NCI-H774 (cell line): ENCODE measurements at regions not wholly inside any gene's neighbourhood (a gene's known extent, or its start where the extent isn't known, plus 50 kb on each side); places are given as distances from the start of the nearest gene placed in this dataset.

Experiments used
- DNase-seq: peaks from one replicate; lab custom pipeline; 2025; lab: John Stamatoyannopoulos, UW

DNA sequence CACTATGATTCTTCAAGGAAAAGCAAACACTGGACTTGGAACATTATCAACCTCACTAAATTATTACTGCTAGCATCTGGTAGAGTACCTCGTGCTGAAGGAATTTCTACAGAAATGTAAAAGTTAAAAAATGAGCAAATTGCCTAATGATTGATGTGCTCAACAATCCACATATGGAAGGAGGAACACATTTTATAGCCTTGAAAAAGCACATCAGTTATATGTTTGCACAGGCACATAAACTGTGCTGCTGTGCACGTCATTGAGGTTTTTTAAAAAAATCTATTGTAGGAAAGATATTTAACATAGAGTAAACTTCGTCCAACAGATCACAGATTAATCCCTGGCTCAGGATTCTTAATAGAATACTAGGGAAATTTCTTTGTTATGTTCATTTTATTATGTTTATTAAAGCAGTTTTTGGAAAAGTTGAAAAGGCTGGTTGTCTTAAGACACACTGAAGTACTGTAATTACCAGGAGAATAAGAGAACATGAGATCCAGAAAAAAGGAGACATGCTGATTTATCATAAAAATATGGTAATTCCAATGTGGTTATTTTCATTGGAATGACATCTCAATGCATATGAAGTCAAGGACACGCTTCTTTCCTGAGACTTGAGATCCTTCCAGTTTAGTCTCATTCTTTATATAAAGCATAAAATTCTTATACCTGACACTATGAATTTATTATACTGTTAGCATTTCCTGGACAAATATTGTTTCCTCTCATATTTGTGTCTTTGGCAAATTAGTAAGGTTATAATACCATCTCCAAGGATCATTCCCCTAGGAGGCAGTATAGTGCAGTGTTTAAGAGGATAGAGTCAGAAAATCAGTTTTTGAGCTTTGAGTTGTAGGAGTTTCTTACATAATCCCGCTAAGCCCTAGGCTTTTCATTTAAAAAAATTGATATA lies 511.1 kb downstream of the TENT5A start:
- no peak for DNase-seq

DNA sequence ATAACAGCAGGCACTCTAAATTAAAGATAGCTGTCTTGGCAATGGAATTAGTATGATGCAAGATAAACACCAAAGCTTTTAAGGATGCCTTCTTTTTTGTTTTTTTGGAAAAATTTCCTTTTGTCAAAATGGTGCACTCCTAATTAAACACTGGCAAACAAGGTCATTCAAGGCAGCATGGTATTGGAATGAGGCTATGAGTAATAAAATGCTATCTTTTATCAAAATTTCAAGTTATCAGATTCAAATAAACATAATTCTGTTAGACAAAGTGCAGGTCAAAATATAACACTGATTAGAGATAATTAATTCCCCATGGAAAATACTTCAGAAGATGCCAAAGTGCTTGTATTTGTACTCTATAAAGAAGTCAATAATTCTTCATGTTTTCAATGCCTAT lies 514.1 kb downstream of the TENT5A start:
- no peak for DNase-seq

DNA sequence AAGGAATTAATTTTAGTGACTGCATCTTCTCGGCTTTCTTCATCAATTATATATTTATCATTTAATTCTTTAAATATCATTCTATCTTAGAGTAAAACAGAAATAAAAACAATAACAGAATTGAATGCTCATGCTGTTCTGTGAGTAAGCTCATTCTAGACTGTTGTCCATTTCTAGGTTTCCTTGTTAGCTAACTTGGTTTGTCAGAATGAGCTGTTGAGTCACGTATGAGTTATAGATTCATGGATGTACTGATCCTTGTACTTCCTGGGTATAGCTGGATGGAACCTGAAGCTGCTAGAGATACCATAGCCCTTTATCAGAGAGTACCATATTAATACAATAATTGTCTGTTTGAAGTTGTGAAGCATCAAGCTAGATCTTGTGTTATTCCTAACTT lies 515.3 kb downstream of the TENT5A start:
- DNase-seq = no peak

DNA sequence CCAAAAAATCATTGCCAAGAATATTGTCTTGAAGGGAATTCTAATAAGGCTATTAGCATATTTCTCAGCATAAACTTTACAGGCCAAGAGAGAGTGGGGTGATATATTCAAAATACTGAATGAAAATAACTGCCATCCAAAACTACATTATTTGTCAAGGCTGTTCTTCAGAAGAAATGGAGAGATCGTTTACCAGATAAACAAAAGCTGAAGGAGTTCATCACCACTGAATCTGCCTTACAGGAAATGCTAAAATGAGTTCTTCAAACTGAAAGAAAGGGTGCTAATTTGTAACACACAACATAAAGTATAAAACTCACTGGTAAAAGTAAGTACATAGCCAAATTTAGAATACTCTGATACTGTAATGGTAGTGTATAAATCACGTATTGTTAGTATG lies 517.0 kb downstream of the TENT5A start:
- DNase-seq = no peak

DNA sequence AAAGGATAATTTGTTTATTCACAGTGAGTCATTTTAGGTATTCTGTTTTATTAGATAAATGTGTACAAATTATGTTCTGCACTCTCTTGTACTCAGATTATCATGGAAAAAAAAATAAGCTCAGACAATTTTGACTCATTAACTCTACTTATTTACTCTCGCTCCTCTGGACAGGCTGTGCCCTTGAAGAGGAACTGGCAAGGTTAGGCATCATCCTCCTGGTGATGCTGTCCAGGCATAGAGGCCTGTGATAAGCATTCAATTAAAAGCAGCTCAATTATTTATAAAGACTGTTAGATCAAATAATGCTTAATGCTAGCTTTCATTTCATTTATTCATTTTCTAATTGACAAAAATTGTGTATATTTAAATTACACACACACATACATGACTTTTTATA lies 518.5 kb downstream of the TENT5A start:
- no peak for DNase-seq

DNA sequence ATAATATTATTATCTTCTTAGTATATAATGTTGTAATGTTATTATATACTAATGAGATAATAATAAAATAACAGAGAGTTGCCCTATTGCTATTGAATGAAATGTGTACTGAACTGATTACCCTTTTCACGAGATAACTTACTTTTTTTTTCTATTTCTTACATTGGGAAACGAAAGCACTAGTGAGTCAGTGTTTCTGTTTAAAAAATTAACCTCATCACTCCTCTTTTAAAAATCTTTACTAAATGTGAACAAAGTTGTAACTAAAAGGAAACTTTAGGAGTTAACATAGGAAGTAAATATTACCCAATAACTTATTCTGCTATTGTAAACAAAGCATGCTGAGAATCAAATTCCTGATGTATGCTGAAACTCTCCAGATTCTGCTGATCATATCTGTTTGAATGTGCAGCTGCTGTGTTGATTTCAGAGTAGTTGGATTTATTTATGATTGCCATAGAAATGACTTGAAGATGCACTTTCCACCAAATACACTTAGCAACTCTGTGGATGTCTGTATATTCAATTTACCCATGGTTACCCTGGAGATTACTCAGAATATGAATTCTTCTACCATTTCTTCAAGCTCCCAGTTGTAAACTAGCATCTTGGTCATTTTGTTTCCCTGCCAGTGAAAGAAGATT lies 523.4 kb downstream of the TENT5A start:
- no peak for DNase-seq

DNA sequence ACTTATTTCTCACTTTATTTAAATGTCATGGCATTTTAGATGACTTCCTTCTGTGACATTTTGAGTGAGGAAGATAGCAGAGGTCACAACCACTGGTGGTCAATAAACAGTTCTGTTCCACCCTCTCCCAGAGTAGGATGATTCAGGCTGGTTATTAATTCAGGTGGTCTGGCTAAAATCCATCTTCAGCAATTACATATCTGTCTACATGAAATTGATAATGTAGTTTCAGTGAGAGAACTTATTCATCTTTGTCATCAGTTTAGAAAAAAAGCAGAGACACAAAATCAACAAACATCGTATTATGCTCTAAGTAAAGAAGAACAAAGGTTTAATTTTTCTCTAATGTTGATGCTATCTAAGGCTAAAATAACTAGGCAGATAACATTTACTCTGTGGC lies 525.5 kb downstream of the TENT5A start:
- DNase-seq = no peak

DNA sequence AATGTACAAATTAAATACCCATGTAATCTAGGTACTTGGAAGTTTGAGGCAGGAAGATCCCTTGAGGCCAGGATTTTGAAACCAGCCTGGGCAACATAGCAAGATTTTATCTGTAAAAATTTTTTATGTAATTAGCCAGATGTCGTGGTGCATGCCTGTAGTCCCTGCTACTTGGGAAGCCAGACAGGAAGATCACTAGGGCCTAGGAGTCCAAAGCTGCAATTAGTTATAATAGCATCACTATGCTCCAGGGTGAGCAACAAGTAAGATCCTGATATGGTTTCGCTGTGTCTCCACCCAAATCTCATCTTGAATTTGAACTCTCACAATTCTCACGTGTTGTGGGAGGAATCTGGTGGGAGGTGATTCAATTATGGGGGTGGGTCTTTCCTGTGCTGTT lies 535.8 kb downstream of the TENT5A start:
- no peak for DNase-seq

DNA sequence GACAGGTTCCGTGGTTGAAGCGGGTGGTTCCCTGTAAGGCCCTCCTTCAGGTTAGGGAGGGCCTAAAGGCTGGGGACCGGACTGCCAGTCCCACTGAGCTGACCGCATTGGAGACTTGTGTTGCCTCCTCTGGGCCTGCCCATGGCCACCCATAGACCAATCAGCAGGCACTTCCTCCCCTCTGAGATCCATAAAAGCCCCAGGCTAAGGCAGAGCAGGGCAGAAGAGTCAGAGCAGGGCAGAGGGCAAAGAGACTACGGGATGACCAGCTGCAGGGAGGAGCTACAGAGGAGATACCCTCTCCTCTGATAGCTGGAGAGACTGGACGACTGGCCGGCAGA lies 537.4 kb downstream of the TENT5A start:
- no peak for DNase-seq

DNA sequence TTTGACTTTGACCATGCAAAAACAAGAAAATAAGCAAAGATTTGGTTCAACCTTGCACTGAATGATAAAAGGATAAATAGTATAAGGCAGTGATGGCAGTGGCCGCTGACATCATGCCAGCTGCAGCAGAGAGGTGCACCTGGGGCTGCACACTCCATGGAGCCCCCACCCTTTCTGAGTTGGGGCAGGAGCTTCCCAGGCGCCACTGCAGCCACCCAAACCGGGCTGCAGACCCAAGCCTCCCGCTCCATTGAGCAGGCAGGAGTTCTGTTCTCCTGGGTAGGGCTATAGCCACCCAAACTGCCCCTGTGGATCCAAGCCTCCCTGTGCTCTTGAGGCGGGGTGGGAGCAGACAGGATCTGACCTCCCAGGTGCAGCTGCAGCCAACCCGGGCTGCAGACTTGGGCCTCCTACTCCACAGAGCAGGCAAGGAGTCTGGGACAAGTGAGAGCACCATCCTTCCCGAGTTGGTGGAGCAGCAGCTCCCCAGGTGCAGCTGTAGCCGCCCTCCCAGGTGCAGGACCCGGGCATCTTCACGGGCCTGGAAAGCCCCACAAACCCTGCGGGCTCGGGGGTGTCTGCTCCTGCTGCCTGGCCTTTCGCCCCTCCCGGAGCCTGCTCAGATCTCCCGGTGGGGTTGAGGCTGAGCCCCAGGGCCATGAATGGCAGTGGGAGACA lies 537.9 kb downstream of the TENT5A start:
- no peak for DNase-seq

DNA sequence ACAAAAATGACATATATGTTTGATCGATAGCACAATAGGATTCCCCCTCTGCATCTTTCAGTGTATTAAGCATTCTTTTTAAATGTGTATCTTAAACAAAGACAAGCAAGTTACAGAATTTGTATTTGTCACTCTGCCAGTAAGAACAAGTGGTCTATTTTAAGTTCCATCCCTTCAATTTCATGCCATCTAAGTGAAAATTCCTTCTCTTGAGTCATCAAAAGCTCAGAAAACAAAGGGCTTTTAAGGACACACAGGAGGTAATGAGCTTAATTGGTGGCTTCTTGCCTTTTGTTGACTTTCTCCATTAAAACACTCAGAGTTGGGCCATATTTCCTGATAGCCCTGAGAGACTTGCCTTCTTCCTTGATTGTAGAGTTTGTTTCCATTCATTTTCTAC lies 547.8 kb downstream of the TENT5A start:
- peak; percentile 29 for DNase-seq

DNA sequence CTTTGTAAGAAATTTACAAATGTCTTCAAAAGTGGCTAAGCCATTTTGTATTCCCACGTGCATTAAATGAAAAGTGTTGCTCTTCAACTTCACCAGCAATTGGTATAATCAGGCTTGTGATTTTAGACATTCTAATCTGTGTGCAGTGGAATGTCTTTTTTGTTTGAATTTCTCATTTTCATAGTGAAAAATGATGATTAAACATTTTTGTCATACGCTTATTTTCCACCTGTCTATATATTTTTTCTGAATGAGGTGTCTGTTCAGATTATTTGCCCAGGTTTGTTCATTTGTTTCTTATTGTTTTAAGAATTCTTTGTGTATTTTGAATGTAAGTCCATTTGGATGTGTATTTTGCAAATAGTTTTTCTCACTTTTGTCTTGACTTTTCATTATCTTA lies 558.1 kb downstream of the TENT5A start:
- no peak for DNase-seq

DNA sequence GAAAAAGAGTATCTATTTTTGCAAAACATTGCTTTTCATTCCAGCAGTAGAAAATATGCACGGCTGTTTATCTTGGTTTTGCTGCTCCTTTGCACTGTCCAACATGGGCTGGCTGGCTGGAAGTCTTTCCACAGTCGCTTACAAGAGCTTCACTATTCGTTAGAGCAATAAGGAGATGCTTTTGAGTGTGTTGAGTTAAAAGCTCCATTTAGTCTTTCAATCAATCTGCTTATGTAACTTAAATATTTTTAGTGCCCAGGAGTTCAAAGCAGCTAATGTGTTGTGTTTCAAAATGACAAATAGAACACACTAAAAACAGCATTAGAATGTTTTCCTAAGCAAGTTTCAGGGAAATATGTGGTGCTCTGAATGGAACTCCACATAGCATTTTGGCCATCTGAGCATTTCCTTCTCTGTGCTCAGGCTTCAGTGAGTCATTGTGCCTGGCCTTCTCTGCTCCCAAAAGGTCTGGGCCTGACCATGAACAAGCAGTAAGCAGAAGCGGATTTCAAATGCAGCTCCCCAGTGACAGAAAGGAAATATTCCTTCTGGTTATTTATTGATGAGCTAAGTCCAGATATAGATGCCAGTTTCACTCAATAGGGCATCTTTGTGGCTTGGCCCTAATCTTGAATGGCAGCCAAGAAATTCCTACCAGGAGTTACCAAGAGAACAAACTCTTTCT lies 580.3 kb downstream of the TENT5A start:
- no peak for DNase-seq

DNA sequence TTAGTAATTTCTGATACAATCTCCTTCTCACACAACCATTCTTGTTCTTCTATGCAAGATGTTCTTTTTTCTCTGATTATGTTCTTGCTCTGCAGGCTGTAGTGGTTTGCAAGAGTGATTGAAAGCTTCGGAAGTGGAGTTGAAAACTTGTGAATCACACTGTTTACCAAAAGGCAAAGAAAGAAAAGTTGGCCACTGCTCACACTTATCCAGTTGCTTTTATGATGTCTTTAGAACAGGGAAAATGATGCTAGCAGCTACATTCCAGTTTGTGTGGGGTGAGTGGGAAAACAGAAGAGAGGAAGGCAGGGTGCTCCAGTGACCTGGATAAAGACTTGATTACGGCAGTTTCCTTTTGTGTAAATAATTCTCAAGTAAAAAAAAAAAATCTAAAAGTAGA lies 583.3 kb downstream of the TENT5A start:
- no peak for DNase-seq

DNA sequence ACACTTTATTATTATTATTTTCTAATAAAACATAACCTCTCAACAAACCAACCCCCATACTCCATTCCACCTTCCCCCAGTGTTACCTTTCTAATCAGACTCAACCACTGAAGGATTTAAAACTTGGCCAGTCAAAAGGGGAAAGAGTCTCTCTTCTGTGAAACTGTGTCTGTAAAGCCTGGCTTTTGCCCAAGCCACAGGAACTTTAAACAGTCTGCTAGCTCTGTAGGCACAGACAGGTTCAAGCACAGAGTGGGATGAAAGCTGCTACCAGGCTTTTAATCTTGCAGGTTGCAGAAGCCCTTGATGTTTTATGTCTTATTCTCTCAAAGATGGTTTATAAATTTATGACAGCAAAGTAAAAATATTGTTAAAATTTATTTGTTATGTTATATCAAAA lies 585.7 kb downstream of the TENT5A start:
- DNase-seq = no peak

DNA sequence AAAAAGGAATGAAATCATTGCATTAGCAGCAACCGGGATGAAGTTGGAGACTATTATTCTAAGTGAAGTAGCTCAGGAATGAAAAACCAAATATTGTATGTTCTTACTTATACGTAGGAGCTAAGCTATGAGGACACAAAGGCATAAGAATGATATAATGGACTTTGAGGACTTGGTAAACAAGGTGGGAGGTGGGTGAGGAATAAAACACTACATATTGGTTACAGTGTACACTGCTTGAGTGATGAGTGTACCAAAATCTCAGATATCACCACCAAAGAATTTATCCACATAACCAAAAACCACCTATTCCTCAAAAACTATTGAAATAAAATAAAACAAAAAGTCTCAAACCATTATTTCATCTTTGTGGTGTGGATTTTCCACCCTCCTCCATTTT lies 593.5 kb downstream of the TENT5A start:
- no peak for DNase-seq

DNA sequence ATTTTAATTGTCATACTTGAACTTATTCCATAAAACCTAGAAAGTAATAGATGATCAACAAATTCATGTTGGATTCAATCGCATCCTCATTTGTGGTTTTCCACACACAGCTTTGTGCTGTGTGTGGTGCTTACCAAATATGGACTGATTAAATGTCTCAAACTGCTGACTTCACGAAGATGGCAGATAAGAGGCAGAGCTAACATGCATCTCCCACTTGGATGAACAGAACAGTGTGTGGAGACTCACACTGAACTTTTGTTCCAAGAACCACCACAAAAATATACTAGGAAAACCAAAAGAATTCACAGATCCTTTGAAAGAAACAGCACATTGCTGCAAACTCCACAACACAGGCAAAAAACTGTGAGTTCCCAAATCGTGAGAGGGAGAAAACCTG lies 603.7 kb downstream of the TENT5A start:
- DNase-seq = no peak

DNA sequence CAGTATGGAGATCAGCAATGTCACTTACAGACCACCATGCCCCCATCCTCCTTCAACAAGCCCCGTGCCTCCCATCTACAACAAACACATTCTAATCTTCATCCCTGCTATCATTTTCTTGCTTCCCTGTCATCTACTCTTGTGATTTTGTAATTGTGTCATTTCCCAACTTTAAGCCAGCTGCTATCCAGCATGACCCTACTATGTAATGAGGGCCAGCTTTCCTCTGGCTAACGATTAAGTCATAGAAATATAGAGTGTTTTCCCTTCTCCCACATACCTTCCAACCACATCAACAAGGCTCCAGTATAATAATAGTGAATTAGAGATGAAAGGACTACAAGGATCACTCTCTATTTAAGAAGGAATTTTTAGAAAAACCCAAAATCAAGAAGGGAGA lies 607.0 kb downstream of the TENT5A start:
- DNase-seq = no peak

DNA sequence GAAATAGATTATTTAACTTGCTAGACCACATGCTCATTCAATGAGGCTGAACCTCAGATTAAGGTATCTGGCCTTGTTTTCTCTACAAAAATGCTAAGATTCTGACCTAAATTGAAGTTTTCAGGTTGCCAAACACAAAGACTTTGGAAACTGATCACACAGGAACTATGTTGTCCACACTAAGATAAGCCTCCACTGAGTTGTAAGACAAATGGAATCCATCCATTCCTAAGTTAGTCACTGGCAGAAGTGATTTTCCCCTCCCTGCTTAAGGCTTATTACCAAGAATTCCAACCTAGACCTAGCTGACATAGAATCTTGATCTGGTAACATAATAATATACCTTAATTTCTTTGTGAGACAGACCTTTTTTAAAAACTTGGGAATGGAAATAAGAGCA lies 608.1 kb downstream of the TENT5A start:
- no peak for DNase-seq

DNA sequence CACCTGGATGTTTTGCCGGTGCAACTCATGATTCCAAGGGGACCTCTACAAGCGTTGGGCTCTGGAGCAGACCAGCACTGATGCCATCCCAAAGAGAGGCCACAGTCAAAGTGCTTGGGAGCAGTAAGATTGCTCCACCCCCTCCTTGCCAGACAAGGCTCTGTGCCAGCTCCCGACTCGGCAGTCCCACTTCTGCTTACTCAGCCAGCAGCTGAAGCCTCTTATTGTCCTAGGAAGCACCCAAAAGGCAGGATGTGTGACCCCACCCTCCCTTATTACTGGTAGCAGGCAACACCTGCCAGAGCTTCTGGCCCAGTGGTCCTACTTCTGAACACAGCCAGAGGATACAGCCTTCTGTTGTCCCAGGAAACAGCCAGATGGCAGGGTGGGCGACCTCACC lies 614.2 kb downstream of the TENT5A start:
- DNase-seq = no peak

DNA sequence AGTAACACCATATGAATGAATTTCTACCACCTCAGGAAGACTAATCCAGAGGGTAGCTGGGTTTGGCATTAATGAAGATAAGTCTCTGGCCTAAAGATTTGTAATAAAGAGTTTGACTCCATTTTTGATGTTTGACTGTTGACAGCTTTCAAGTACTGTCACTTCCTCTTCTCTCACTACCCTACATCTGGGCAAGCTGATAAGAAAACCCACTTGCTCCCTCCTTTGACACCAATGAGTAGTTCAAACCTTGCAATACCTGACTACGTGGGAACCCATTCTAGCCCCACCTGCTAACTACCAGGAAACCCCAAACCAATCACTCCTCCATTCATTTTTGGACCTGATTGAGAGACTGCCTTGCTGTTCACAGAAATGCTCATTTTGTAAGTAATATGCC lies 621.5 kb downstream of the TENT5A start:
- DNase-seq = no peak

DNA sequence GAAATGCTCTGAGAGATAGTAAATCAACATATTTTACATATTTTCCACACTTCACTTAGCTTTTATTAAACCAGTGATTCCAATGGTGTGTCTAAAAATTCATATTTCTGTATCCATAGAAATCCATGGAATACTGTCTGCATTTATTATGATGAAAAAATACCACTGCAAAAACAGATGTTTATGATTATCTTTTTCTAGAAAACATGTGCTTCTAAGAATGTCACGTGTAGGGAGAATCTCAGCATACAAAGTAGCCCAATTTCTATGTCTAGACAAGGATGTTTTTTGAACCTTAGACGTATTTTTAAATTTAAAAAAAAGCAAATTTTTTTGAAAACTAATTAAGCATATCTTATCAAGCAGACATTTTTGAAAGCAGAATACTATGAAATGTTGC lies 622.4 kb downstream of the TENT5A start:
- no peak for DNase-seq

DNA sequence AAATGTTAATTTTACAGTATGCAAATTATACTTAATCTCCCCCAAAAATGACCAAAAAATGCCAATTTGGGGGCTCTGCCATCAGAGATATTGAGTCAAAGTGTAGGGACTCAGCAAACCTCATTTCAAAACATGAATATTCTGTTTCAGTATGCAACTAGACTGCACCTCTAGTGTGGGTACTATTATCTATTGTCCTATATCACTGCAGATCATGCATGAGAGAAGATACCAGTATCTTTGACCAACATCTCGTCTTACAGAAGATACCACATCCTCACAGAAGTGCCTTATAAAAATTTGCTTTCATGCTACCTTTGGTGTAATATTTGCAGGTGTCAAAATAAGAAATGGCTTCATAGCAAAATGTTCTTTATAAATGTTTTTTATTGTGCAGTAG lies 623.8 kb downstream of the TENT5A start:
- no peak for DNase-seq
